HL-60 (cell line): ENCODE measurements at regions not wholly inside any gene's neighbourhood (a gene's known extent, or its start where the extent isn't known, plus 50 kb on each side); places are given as distances from the start of the nearest gene placed in this dataset.

Source experiments
- DNase-seq, 2 experiments: peaks; one replicate each; pipeline ENCODE4 v3.0.0-alpha.2; 2010 to 2020; ENCODE audit warnings: low read depth in 1 of 2, low spot score in 1 of 2
- H3K27ac ChIP-seq: fragments of 250-450 bp; sonication (Bioruptor Pico); replicated peaks from 2 replicates; pipeline ENCODE4 v1.5.1; 2020; ENCODE audit warnings: mild to moderate bottlenecking, moderate library complexity
- H3K27me3 ChIP-seq: fragments of 250-450 bp; sonication (Bioruptor Pico); 2 replicates; pipeline ENCODE4 v1.5.1; 2021; ENCODE audit warnings: mild to moderate bottlenecking, moderate library complexity; ENCODE audit not compliant: insufficient read depth, poor library complexity, severe bottlenecking
- H3K4me3 ChIP-seq: replicated peaks from 2 replicates; pipeline ENCODE4 v1.5.1; 2011; ENCODE audit warnings: mild to moderate bottlenecking, control low read depth, low read length; ENCODE audit not compliant: insufficient read depth
- GABPA ChIP-seq: IDR thresholded peaks from 2 replicates; pipeline ENCODE4 v1.6.1; 2012; ENCODE audit warnings: low read depth
- POLR2AphosphoS5 ChIP-seq: IDR thresholded peaks from 2 replicates; pipeline ENCODE4 v1.6.1; 2012; ENCODE audit warnings: low read depth
- SPI1 ChIP-seq: IDR thresholded peaks from 2 replicates; pipeline ENCODE4 v1.6.1; 2012; ENCODE audit warnings: low read depth, mild to moderate bottlenecking, borderline replicate concordance
- TF ChIP-seq, protein P1 (sequence below): IDR thresholded peaks from 2 replicates; pipeline ENCODE4 v1.6.1; 2012; ENCODE audit warnings: low read depth; ENCODE audit not compliant: insufficient replicate concordance
- TF ChIP-seq, protein P2 (sequence below): IDR thresholded peaks from one replicate; pipeline ENCODE4 v1.5.1; 2011; ENCODE audit warnings: low read length, control low read depth, inconsistent platforms; ENCODE audit not compliant: insufficient read depth

DNA sequence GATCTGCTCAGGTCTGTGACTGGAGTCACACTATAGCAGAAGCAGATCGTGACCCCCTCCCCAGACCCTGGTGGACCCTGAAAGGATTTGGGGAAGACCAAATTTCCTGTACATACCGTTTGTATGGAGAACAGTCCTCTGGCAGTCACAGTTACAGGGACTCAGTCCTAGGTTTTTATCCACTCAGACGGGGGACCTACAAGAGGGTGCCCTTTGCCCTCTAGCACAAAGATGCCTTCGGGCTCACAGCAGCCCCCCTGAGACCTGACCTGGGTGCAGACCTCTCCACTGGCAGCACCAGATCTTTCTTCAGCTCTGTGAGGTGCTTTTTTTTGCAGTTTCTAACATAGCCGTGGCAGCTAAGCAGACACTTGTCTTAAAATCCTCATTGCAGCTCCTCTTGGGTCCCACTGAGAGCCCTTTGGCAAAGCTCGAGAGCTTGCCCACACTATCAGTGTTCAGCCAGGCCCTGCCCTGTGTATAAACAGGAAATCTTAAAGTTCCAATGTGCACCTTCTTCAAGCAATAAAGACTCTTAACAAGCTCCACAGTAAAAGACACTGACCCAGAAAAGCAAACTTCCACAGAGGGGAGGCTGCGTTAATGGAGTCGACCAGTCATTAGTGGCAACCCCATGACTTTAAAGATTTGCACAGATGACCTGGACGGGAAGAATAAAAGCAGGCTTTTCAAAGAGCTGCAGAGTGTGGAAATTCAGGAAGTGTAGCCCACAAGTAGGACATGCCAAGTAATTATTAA is 71.8 kb upstream of the LHFPL2 start:
- Histone ChIP-seq H3K4me3 (no peak overlapping the region), H3K27me3 (no peaks in the 10 kb centered on the region), H3K27ac (no peak overlapping the region)
- no peak for TF ChIP-seq GABPA
- DNase-seq, result no peak

DNA sequence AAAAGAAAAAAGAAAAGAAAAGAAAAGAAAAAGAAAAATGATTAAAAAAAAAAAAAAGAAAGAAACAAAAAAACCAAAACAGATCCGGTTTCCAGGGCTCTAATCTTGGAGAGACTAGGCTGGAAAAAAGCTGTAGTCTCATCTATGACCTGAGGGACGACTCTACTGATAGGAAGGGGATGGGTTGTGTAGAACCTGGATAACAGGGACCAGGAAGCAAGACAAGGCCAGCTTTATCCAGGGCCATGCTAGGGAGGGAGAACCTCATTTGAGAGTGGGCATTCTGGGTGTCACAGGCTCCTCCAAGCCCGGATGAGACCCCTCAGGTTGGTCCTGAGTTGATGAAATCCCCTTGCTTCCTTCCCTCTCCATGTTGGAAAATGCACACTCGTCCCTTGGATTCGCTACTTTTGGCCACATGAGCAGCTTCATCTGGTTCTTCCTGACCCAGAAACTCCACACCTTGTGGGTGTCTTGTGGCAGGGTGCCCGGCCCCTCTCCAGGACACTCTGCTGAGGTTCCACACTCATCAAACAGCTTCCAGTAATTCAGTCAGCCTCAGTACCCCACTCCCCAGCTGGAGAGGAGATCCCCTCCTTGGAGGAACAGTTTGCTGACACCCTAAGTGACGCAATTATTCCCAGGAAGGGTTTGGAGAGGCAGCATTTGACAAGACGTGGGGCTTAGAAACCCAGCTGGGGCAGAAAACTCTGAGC is 71.1 kb upstream of the LHFPL2 start:
- DNase-seq, result no peak
- Histone ChIP-seq H3K4me3 (no peak overlapping the region), H3K27me3 (no peaks in the 10 kb centered on the region), H3K27ac (no peak overlapping the region)
- TF ChIP-seq POLR2AphosphoS5, result no peak
- no peak for TF ChIP-seq GABPA
- TF ChIP-seq, protein P1, sequence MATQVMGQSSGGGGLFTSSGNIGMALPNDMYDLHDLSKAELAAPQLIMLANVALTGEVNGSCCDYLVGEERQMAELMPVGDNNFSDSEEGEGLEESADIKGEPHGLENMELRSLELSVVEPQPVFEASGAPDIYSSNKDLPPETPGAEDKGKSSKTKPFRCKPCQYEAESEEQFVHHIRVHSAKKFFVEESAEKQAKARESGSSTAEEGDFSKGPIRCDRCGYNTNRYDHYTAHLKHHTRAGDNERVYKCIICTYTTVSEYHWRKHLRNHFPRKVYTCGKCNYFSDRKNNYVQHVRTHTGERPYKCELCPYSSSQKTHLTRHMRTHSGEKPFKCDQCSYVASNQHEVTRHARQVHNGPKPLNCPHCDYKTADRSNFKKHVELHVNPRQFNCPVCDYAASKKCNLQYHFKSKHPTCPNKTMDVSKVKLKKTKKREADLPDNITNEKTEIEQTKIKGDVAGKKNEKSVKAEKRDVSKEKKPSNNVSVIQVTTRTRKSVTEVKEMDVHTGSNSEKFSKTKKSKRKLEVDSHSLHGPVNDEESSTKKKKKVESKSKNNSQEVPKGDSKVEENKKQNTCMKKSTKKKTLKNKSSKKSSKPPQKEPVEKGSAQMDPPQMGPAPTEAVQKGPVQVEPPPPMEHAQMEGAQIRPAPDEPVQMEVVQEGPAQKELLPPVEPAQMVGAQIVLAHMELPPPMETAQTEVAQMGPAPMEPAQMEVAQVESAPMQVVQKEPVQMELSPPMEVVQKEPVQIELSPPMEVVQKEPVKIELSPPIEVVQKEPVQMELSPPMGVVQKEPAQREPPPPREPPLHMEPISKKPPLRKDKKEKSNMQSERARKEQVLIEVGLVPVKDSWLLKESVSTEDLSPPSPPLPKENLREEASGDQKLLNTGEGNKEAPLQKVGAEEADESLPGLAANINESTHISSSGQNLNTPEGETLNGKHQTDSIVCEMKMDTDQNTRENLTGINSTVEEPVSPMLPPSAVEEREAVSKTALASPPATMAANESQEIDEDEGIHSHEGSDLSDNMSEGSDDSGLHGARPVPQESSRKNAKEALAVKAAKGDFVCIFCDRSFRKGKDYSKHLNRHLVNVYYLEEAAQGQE, result no peak
- TF ChIP-seq, protein P2, sequence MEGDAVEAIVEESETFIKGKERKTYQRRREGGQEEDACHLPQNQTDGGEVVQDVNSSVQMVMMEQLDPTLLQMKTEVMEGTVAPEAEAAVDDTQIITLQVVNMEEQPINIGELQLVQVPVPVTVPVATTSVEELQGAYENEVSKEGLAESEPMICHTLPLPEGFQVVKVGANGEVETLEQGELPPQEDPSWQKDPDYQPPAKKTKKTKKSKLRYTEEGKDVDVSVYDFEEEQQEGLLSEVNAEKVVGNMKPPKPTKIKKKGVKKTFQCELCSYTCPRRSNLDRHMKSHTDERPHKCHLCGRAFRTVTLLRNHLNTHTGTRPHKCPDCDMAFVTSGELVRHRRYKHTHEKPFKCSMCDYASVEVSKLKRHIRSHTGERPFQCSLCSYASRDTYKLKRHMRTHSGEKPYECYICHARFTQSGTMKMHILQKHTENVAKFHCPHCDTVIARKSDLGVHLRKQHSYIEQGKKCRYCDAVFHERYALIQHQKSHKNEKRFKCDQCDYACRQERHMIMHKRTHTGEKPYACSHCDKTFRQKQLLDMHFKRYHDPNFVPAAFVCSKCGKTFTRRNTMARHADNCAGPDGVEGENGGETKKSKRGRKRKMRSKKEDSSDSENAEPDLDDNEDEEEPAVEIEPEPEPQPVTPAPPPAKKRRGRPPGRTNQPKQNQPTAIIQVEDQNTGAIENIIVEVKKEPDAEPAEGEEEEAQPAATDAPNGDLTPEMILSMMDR, result no peak

DNA sequence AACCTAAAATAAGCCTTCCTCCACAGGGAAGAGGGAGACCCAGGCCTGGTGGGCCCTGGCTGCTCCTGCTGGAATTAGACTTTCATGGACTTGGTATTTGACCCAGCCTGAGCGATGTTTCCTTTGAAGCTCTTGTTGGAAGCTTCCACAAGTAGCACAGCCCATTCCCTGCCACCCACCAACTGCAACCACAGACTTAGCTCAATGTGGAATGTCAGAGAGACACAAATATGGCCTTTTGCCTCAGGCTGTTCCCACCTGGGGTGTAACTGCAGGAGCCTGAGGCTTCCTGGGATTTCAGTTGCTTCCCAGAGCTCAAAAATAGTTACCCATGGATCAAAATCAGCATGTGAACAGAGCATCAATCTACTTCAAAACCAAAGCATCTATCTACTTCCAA is 70.3 kb upstream of the LHFPL2 start:
- TF ChIP-seq GABPA, result no peak
- no peak for DNase-seq
- Histone ChIP-seq H3K27ac (no peak overlapping the region), H3K4me3 (no peak overlapping the region), H3K27me3 (no peaks in the 10 kb centered on the region)

DNA sequence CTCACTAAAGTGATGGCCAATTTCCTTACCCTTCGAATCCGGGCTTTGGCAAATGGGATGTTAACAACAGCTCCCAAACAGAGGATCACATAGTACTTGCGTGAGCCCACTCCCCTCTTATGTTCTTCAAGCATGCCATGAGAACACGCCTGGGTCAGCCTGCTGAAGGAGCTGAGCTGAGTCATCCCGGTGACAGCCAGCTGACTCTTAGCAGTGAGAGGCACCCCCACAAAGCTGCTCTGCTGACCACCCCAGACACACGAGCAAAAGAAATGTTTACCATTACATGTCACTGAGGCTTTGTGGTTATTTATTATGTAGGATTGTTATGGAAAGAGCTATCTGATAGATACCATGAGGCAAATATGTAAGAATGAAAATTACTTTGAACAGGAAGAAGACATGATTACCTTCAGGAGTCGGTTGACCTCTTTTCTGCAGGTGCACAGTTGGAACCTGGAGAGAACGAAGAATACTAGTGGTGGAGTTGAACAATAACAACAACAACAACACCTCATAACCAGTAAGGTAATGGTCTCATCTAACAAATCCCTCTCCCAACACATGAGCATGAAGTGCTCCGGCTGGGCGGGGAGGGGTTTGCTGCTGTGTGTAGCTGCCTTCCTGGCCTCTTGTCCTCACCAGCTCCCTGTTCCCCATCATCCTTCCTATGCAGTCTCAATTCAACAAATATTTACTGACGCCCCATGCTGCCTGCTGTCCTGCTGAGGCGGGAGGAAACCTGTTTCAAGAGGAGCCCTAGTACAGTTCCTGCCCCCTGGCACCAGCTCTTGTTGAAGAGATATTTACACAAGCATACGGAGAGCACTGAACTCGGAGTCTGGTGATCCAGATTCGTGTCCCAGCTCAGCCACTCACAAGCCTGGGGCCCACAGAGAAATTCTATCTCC is 69.4 kb upstream of the LHFPL2 start:
- TF ChIP-seq GABPA, result no peak
- TF ChIP-seq, protein P1, result no peak
- TF ChIP-seq POLR2AphosphoS5, result no peak
- no peak for TF ChIP-seq SPI1
- TF ChIP-seq, protein P2, result no peak
- DNase-seq, result no peak
- H3K4me3 ChIP-seq, result no peak overlapping the region

More for the DNA sequence above, 69.4 kb upstream of the LHFPL2 start:
- no peak overlapping the region for H3K27ac ChIP-seq
- no peaks in the 10 kb centered on the region for H3K27me3 ChIP-seq
